NCI-H2029 treated with DMSO at 0.1 percent for 48 hours (cell line): ENCODE measurements at regions not wholly inside any gene's neighbourhood (a gene's known extent, or its start where the extent isn't known, plus 50 kb on each side); places are given as distances from the start of the nearest gene placed in this dataset.

ENCODE experiments used
- DNase-seq: peaks from one replicate; lab custom pipeline; 2025; lab: John Stamatoyannopoulos, UW

GRCh38 chr2:103734911-103735310, 973.1 kb downstream of the TMEM182 start:
- DNase-seq: no peak

- DNase-seq: no peak
Measured at GRCh38 chr2:103738108-103738507, 976.3 kb downstream of the TMEM182 start.

GRCh38 chr2:103738606-103739005, 976.8 kb downstream of the TMEM182 start:
- DNase-seq: no peak

- no peak for DNase-seq
Measured at GRCh38 chr2:103739186-103739585, 977.4 kb downstream of the TMEM182 start.

GRCh38 chr2:103739921-103740320, 978.1 kb downstream of the TMEM182 start:
- no peak for DNase-seq

- DNase-seq: no peak
Measured at GRCh38 chr2:103740631-103741030, 978.8 kb downstream of the TMEM182 start.

GRCh38 chr2:103743195-103743594, 981.4 kb downstream of the TMEM182 start:
- no peak for DNase-seq

GRCh38 chr2:103754530-103754929, 992.7 kb downstream of the TMEM182 start:
- DNase-seq: no peak

GRCh38 chr2:103773884-103774283, 1012.1 kb downstream of the TMEM182 start:
- no peak for DNase-seq

- DNase-seq: no peak
Measured at GRCh38 chr2:103780088-103780702, 1018.4 kb downstream of the TMEM182 start.

GRCh38 chr2:103781313-103781712, 1019.5 kb downstream of the TMEM182 start:
- DNase-seq: no peak

- no peak for DNase-seq
Measured at GRCh38 chr2:103784261-103784660, 1022.4 kb downstream of the TMEM182 start.

GRCh38 chr2:103785432-103785831, 1023.6 kb downstream of the TMEM182 start:
- DNase-seq: no peak

- no peak for DNase-seq
Measured at GRCh38 chr2:103785956-103786355, 1024.1 kb downstream of the TMEM182 start.

- no peak for DNase-seq
Measured at GRCh38 chr2:103788389-103788788, 1026.6 kb downstream of the TMEM182 start.

GRCh38 chr2:103788951-103789350, 1027.1 kb downstream of the TMEM182 start:
- DNase-seq: no peak

- DNase-seq: no peak
Measured at GRCh38 chr2:103789381-103790095, 1027.7 kb downstream of the TMEM182 start.

- no peak for DNase-seq
Measured at GRCh38 chr2:103792042-103792441, 1030.2 kb downstream of the TMEM182 start.

GRCh38 chr2:103798291-103798690, 1036.5 kb downstream of the TMEM182 start:
- DNase-seq: no peak

- DNase-seq: no peak
Measured at GRCh38 chr2:103804013-103804412, 1042.2 kb downstream of the TMEM182 start.

- DNase-seq: no peak
Measured at GRCh38 chr2:103805746-103806145, 1043.9 kb downstream of the TMEM182 start.

- DNase-seq: no peak
Measured at GRCh38 chr2:103808814-103809213, 1045.1 kb upstream of the POU3F3 start.

GRCh38 chr2:103809415-103809814, 1044.5 kb upstream of the POU3F3 start:
- no peak for DNase-seq

- no peak for DNase-seq
Measured at GRCh38 chr2:103809941-103810441, 1043.9 kb upstream of the POU3F3 start.
